OCI-LY3 (cell line): ENCODE measurements at regions not wholly inside any gene's neighbourhood (a gene's known extent, or its start where the extent isn't known, plus 50 kb on each side); places are given as distances from the start of the nearest gene placed in this dataset.

Experiments used
- H2AFZ ChIP-seq: fragments of 200-600, 300-600 bp; shearing (Covaris generic); 2 replicates; pipeline ENCODE4 v1.6.0; 2014; ENCODE audit warnings: antibody characterized with exemption, low read depth, low read length
- H3K27ac ChIP-seq: fragments of 200-600, 300-600 bp; sonication (generic); 2 replicates; pipeline ENCODE4 v1.5.1; 2014; ENCODE audit warnings: mild to moderate bottlenecking, low read length, moderate library complexity, mixed read lengths
- H3K27me3 ChIP-seq: fragments of 200-600, 300-600 bp; sonication (generic); 2 replicates; pipeline ENCODE4 v1.6.1; 2014; ENCODE audit warnings: low read depth, low read length, mixed read lengths
- H3K36me3 ChIP-seq: fragments of 200-600, 300-600 bp; sonication (generic); replicated peaks from 2 replicates; pipeline ENCODE3; 2014; ENCODE audit warnings: low read depth, low read length, mixed read lengths
- H3K4me1 ChIP-seq: fragments of 300-600, 200-600 bp; sonication (generic); 2 replicates; pipeline ENCODE4 v1.6.1; 2014; ENCODE audit warnings: low read length, mixed read lengths
- H3K4me2 ChIP-seq: fragments of 200-600, 300-600 bp; sonication (generic); 2 replicates; pipeline ENCODE4 v1.6.1; 2014; ENCODE audit warnings: low read length, mixed read lengths
- H3K4me3 ChIP-seq: fragments of 300-600, 200-600 bp; sonication (generic); 2 replicates; pipeline ENCODE4 v1.5.1; 2014; ENCODE audit warnings: antibody characterized with exemption, mild to moderate bottlenecking, low read length, moderate library complexity
- H3K79me2 ChIP-seq: fragments of 300-600, 200-600 bp; shearing (Covaris generic); 2 replicates; pipeline ENCODE4 v1.6.1; 2014; ENCODE audit warnings: mild to moderate bottlenecking, low read length, mixed read lengths
- H3K9ac ChIP-seq: fragments of 300-600, 200-600 bp; shearing (Covaris generic); 2 replicates; pipeline ENCODE4 v1.6.0; 2014; ENCODE audit warnings: mild to moderate bottlenecking, low read length, moderate library complexity
- H3K9me3 ChIP-seq: fragments of 200-600, 300-600 bp; shearing (Covaris generic); 2 replicates; pipeline ENCODE4 v1.6.1; 2014; ENCODE audit warnings: low read length, mixed read lengths; ENCODE audit not compliant: insufficient read depth
- H4K20me1 ChIP-seq: fragments of 200-600, 300-600 bp; sonication (generic); 2 replicates; pipeline ENCODE4 v1.6.1; 2016; ENCODE audit warnings: low read length, mixed read lengths; ENCODE audit not compliant: insufficient read depth
- EZH2phosphoT487 ChIP-seq: fragments of 200-600 bp; shearing (Covaris generic); IDR thresholded peaks from 2 replicates; pipeline ENCODE4 v1.6.1; 2018; ENCODE audit warnings: antibody characterized with exemption, mixed run types, low read depth
- TF ChIP-seq, protein P1 (sequence below): fragments of 200-600, 300-600 bp; sonication (generic); IDR thresholded peaks from 2 replicates; pipeline ENCODE4 v1.5.1; 2014; ENCODE audit warnings: antibody characterized with exemption, low read length, low read depth

GRCh38 chr14:83664389-83664788, 1865.6 kb upstream of the FLRT2 start:
- Histone ChIP-seq H3K27ac (no peak overlapping the region), H4K20me1 (no peaks in the 10 kb centered on the region), H3K4me3 (no peak overlapping the region), H2AFZ (no peak overlapping the region), H3K4me2 (no peak overlapping the region), H3K9ac (no peak overlapping the region), H3K4me1 (no peaks in the 10 kb centered on the region), H3K36me3 (no peaks in the 10 kb centered on the region), H3K9me3 (no peaks in the 10 kb centered on the region), H3K27me3 (no peaks in the 10 kb centered on the region), H3K79me2 (no peaks in the 10 kb centered on the region)
- no peak for TF ChIP-seq EZH2phosphoT487
- TF ChIP-seq, protein P1, sequence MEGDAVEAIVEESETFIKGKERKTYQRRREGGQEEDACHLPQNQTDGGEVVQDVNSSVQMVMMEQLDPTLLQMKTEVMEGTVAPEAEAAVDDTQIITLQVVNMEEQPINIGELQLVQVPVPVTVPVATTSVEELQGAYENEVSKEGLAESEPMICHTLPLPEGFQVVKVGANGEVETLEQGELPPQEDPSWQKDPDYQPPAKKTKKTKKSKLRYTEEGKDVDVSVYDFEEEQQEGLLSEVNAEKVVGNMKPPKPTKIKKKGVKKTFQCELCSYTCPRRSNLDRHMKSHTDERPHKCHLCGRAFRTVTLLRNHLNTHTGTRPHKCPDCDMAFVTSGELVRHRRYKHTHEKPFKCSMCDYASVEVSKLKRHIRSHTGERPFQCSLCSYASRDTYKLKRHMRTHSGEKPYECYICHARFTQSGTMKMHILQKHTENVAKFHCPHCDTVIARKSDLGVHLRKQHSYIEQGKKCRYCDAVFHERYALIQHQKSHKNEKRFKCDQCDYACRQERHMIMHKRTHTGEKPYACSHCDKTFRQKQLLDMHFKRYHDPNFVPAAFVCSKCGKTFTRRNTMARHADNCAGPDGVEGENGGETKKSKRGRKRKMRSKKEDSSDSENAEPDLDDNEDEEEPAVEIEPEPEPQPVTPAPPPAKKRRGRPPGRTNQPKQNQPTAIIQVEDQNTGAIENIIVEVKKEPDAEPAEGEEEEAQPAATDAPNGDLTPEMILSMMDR = no peak

DNA sequence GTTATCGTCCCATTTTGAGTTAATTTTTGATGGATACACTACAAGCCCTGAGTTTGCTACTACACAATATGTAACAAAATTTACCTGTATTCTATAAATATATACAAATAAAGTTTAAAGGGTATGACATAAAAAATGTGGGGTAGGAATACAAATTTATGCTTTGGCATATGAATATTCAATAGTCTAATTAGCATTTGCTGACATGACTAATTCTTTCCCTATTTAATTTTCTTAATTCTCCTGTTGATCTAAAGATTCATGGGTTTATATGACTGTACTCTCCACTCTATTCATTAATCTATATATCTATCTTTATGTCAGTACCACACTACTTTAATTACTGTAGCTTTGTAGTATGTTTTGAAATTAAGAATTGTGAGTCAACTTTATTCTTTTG, 1840.7 kb upstream of the FLRT2 start:
- Histone ChIP-seq H3K79me2 (no peaks in the 10 kb centered on the region), H4K20me1 (no peaks in the 10 kb centered on the region), H3K4me3 (no peak overlapping the region), H2AFZ (no peak overlapping the region), H3K36me3 (no peaks in the 10 kb centered on the region), H3K27me3 (no peaks in the 10 kb centered on the region), H3K9ac (no peak overlapping the region), H3K4me1 (no peaks in the 10 kb centered on the region), H3K4me2 (no peak overlapping the region), H3K27ac (no peak overlapping the region), H3K9me3 (no peaks in the 10 kb centered on the region)
- no peak for TF ChIP-seq EZH2phosphoT487

- Histone ChIP-seq H3K27me3 (no peaks in the 10 kb centered on the region), H3K9ac (no peak overlapping the region), H3K79me2 (no peaks in the 10 kb centered on the region), H3K27ac (no peak overlapping the region), H3K9me3 (no peaks in the 10 kb centered on the region), H3K36me3 (no peaks in the 10 kb centered on the region), H2AFZ (no peak overlapping the region), H3K4me1 (no peaks in the 10 kb centered on the region), H4K20me1 (no peaks in the 10 kb centered on the region), H3K4me2 (no peak overlapping the region), H3K4me3 (no peak overlapping the region)
- TF ChIP-seq, protein P1 = no peak
- no peak for TF ChIP-seq EZH2phosphoT487
Measured at GRCh38 chr14:83697099-83697498, 1832.8 kb upstream of the FLRT2 start.

DNA sequence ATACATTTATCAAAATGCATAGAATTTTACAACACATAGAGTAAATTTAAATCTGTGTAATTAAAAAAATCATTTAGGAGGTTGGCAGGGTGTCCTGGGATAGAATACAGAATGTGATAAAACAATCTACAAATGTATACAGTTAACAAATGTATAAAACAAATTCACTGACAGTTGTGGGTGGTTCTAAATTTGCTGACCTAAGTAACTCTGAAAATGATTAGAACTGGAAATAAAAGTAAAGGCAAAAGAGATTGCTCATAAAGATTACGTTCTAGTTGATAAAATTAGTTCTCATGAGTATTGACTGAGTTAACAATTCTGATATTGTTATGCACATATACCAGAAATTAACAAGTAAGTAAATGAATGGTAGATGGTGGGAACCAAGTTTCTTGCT, 1827.3 kb upstream of the FLRT2 start:
- H4K20me1 ChIP-seq = no peaks in the 10 kb centered on the region
- no peaks in the 10 kb centered on the region for H3K36me3 ChIP-seq
- H3K9ac ChIP-seq = no peak overlapping the region
- H3K4me2 ChIP-seq = no peak overlapping the region
- H2AFZ ChIP-seq = no peak overlapping the region
- H3K9me3 ChIP-seq = no peaks in the 10 kb centered on the region
- TF ChIP-seq EZH2phosphoT487 = no peak
- TF ChIP-seq, protein P1 = no peak
- no peaks in the 10 kb centered on the region for H3K79me2 ChIP-seq
- H3K27me3 ChIP-seq = no peaks in the 10 kb centered on the region
- no peaks in the 10 kb centered on the region for H3K4me1 ChIP-seq
- no peak overlapping the region for H3K4me3 ChIP-seq
- no peak overlapping the region for H3K27ac ChIP-seq
